ENCODE measurements at regions not wholly inside any gene's neighbourhood (a gene's known extent, or its start where the extent isn't known, plus 50 kb on each side); places are given as distances from the start of the nearest gene placed in this dataset.
"Not testable (repeated sequence)": the region's sequence is repeated elsewhere in the genome, so short reads cannot be mapped to it uniquely, and the experiment has no call there.

DNA sequence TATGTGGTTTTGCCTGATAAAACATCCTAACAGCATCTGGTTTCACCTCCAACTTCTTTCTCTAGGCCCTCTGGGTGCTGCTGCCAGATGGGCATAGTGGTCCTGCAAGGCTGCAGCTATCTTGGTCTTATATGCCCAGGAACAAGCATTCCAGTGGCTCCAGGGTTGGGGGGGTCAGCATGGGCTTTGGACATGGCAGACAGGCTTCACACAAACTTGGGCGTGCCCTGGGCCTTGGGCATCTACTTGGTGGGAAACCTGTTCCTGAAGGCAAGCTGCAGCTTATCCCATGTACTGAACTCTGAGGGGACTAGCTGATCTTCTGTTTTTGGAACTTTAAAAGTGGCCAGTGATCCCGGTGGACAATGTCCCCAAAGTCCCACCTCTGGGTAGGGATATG, 54.9 kb upstream of the ZNF678 start:
- no peak for DNase-seq

DNA sequence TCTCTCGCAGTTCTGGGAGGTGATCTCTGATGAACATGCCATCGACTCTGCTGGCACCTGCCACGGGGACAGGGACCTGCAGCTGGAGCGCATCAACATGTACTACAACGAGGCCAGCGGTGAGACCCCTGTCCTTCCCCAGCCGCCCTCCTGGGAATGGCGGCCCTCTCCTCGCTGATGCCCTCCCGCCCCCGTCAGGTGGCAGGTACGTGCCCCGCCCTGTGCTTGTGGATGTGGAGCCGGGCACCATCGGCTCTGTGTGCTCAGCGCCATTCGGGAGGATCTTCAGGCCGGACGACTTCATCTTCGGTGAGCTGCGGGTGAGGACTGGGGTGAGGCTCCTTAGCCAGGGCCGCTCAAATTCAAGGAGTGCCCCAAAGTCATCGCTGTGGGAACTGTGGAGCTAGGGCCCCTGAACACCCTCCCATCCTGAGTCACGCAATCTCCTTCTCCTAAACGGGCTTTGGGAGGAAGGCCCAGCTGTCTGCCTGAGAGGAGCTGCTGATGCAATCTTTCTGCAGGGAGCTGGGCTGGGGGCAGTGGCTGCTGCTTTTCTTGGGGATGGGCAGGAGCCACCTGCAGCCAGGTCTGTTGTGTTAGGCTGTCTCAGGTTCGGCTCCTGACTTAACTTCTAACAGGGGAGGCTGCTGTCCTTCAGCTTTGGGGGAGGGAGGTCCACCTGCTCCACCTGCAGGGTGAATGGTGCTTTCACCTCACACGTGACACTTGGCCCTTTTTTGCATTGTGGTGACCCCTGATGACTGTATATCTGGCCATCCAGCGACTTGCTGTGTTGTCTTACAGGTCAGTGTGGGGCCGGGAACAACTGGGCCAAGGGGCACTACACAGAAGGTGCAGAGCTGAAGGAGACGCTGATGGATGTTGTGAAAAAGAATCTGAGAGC, 56.6 kb upstream of the ZNF678 start:
- not testable (repeated sequence) for DNase-seq

GRCh38 chr1:227496045-227496444, 67.3 kb upstream of the ZNF678 start:
- not testable (repeated sequence) for DNase-seq

DNA sequence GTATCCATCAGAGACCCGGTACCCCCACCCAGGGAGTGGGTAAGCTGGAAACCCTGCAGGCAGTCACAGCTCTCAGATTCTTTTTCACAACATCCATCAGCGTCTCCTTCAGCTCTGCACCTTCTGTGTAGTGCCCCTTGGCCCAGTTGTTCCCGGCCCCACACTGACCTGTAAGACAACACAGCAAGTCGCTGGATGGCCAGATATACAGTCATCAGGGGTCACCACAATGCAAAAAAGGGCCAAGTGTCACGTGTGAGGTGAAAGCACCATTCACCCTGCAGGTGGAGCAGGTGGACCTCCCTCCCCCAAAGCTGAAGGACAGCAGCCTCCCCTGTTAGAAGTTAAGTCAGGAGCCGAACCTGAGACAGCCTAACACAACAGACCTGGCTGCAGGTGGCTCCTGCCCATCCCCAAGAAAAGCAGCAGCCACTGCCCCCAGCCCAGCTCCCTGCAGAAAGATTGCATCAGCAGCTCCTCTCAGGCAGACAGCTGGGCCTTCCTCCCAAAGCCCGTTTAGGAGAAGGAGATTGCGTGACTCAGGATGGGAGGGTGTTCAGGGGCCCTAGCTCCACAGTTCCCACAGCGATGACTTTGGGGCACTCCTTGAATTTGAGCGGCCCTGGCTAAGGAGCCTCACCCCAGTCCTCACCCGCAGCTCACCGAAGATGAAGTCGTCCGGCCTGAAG, 69.3 kb upstream of the ZNF678 start:
- not testable (repeated sequence) for DNase-seq

GRCh38 chr1:227490478-227490877, 72.9 kb upstream of the ZNF678 start:
- no peak for DNase-seq

DNA sequence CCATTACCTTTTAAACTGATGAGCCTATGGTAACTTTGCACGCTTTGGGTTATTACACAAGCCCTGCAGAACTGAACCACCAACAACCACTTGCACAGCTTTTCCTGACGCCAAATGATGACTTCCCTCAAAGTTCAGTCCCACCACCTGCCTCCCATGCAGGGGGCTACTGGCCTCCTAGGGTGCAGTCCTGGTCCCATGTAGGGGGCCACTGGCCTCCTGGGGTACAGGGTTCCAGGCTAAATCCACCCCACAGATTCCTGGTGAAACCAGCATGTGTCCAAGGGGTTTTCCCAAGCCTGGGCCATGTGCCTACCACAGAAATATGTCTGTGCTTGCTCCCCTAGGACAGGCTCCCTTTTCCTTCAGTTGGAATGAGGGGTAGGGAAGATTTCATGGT, 73.4 kb upstream of the ZNF678 start:
- no peak for DNase-seq

DNA sequence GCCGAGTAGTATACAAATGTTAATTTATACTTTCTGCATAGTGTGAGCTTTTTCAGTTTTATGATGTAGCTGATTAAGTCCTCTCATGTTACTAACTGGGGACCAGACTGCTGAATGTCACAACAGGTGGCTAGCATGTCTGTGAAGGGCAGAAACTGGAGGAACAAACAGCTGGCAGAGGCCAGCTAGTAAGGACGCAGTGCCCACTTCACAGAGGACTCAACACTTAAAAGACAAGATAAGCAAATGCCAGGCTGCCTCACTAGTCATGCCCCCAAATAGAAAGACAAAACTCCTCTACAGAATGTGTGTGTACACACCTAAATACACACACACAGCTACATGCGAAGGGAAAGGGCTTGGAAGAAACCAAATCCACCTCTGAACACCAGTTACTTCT, 73.8 kb upstream of the ZNF678 start:
- DNase-seq: no peak

- DNase-seq: no peak
These were observed 75.8 kb upstream of the ZNF678 start for GRCh38 chr1:227487606-227488005.

DNA sequence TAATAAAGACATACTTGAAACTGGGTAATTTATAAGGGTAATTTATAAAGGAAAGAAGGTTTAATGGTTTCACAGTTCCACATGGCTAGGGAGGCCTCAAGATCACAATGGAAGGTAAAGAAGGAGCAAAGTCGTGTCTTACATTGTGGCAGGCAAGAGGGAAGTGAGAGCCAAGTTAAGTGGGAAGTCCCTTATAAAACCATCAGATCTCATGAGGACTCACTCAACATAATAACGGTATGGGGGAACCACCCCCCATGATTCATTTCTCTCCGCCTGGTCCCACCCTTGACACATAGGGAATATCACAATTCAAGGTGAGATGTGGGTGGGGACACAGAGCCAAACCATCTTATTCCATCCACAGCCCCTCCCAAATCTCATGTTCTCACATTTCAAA, 76.8 kb upstream of the ZNF678 start:
- DNase-seq: no peak

DNA sequence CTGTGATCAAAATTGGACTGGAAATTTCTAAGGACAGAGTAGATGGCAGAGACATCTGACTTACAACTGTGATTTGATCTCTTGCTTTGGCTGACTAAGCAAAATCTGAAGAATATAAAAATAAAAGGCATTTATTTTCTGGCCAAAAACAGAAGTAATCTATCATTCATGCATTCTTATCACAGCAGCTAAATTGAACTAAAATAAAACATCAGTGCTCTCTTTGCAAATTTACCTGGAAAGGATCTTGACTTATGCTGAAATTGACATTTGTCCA, 81.4 kb upstream of the ZNF678 start:
- no peak for DNase-seq

- DNase-seq: not testable (repeated sequence)
These were observed 89.3 kb upstream of the ZNF678 start for GRCh38 chr1:227474072-227474471.

GRCh38 chr1:227472772-227473171, 90.6 kb upstream of the ZNF678 start:
- no peak for DNase-seq

- DNase-seq: no peak
These were observed 92.7 kb upstream of the ZNF678 start for GRCh38 chr1:227470688-227471087.

DNA sequence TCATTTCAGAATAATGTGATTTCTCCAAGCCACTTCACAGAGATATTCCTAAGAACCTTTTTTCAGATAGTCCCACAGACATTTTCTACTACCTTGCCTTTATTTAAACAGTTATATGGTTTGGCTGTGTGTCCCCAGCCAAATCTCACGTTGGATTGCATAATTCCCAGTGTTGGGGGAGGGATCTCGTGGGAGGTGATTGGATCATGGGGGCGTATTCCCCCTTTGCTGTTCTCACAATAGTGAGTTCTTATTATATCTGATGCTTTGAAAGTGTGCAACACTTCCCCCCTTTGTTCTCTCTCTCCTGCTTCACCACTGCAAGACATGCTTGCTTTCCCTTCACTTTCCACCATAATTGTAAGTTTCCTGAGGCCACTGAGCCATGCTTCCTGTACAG, 93.6 kb upstream of the ZNF678 start:
- no peak for DNase-seq

GRCh38 chr1:227466039-227466645, 97.2 kb upstream of the ZNF678 start:
- no peak for DNase-seq

DNA sequence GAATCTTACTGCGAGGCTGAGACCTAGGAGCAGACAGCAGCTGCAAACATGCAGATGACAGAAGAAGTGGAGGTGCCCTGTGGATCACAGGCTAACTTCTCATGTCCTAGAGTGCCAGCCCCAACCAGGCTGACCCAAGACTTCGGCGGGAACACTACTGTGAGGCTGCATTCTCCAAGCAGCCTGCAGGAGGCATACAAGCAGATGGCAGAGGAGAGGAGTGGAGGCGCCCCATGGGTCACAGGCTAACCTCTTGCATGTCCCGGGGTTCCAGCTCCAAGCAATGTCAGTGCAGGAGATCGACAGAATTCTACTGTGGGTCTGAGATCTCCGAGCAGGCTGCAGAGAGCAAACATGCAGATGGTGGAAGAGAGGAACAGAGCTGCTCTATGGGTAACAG, 98.1 kb upstream of the ZNF678 start:
- DNase-seq: no peak

GRCh38 chr1:227459977-227460376, 103.4 kb upstream of the ZNF678 start:
- no peak for DNase-seq

DNA sequence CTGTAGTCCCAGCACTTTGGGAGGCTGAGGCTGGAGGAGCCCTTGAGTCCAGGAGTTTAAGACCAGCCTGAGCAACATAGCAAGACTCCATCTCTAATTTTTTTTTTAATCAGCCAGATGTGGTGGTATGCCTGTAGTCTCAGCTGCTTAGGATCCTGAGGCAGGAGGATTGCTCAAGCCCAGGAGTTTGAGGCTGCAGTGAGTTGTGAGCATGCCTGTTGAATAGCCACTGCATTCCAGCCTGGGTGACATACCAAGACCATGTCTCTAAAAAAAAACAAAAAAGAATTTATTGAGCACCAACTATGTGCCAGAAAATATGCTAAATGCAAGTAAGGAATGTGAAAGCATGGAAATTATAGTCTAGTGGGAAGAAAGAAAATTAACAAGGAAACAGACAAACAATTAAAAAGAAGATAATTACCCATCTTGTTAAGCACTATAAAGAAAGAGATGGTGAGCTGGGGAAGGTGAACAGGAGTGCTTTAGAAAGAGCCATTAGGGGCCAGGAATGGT, 104.0 kb upstream of the ZNF678 start:
- DNase-seq: no peak

DNA sequence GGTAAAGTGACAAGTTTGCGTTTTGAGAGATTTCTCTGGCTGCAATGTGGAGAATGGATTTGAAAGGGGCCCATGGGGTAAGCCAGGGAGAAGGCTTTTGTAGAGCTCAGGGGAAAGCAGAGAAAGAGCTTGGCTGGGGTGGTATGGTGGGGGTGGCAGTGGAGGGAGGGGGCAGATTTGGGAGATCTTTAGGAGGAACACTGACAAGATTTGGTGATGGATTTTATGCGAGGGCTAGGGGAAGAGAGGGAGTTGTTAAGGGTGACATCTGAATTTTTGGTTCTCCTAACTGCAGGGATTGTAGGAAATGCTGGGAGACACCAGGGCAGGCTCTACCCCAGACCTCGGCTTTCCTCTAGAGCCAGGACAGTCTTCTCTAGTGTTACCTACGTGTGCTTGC, 108.7 kb upstream of the ZNF678 start:
- DNase-seq: no peak

DNA sequence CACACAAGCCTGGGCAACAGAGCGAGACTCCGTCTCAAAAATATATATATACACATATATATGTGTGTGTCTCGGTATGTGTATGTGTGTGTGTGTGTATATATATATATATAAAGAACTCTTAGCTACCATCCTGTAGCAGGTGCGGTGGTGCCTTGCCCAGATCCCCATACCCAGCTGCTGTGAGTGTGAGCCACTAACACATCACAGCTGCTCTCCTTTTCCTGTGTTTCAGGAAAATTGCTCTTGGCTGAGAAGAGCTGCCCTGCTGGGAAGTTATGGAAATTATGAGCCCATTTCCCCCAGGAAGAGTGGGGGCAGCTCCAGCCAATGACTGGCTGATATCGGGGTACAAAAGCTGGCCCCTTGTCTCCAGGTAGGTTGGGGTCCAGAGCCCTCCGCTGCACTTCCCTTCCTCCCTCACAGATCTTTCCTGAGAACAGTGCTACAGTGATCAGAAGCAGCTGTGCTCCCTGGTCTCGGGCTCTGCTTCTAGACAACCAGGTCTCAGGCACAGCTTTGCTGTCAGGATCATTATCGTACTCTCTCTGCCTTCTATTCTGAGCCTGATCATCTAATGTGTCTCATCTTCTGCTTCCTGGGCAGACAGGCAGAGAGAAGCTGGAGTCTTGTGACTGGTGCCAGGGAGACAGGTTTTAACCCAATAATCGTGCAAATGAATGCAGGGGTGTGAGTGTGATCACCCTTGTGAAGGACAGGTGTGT, 109.6 kb upstream of the ZNF678 start:
- DNase-seq: no peak

GRCh38 chr1:227451954-227452353, 111.4 kb upstream of the ZNF678 start:
- DNase-seq: no peak

DNA sequence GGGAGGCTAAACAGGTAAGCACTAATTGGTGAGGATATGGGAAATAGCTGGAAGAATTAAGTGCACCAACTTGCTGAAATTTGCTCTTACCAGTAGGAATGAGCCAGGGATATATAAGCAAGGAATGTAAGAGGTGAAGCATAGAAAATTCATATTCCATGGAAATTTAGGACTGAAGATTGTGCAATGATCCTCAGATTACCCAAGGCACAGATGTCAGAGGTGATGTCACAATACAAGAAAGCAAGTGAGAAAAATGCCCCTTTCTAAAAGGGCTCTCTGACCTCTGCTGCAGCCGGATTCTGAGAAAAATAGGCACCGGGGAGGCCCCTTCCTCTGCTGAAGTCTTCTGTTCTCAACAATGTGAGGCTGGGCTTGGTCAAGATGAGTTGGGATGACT, 112.3 kb upstream of the ZNF678 start:
- no peak for DNase-seq

- DNase-seq: no peak
These were observed 112.9 kb upstream of the ZNF678 start for GRCh38 chr1:227450489-227450888.

Measured in stimulated activated CD4-positive, alpha-beta T cell treated with anti-CD3 and anti-CD28 coated beads, Interleukin-2, amount 100 ng/mL, for 48 hours (primary cell).